Transverse colon (tissue), 4 donors: ENCODE measurements at regions not wholly inside any gene's neighbourhood (a gene's known extent, or its start where the extent isn't known, plus 50 kb on each side); places are given as distances from the start of the nearest gene placed in this dataset.

Experiments used
- DNase-seq: peaks from one replicate; pipeline ENCODE4 v3.0.0-alpha.2; 2019
- H3K27ac ChIP-seq, 4 donors: fragments of 200-600 bp; sonication (generic); 2 replicates each; pipeline ENCODE4 v1.5.1; 2016 to 2018; ENCODE audit warnings: inconsistent platforms in 4 of 4
- H3K27me3 ChIP-seq: fragments of 200-600 bp; sonication (generic); 2 replicates; pipeline ENCODE4 v1.5.1; 2017; ENCODE audit warnings: inconsistent platforms
- H3K36me3 ChIP-seq, 4 donors: fragments of 200-600 bp; sonication (generic); 2 replicates each; pipeline ENCODE4 v1.5.1; 2017 to 2019; ENCODE audit warnings: inconsistent platforms in 4 of 4
- H3K4me1 ChIP-seq, 4 donors: fragments of 200-600 bp; sonication (generic); 2 replicates each; pipeline ENCODE4 v1.5.1; 2017 to 2020; ENCODE audit warnings: inconsistent platforms in 4 of 4
- H3K4me3 ChIP-seq, 4 donors: fragments of 200-600 bp; sonication (generic); 1 replicate in 1 of 4; 2 replicates in 3 of 4; pipeline versions ENCODE4 v1.5.1 to v1.6.1; 2017 to 2019; ENCODE audit warnings: inconsistent platforms in 4 of 4
- H3K9me3 ChIP-seq, 2 donors: fragments of 200-600 bp; sonication (generic); 2 replicates each; pipeline ENCODE4 v1.5.1; 2017 to 2019; ENCODE audit warnings: inconsistent platforms in 2 of 2
- EP300 ChIP-seq: sonication (generic); formaldehyde crosslinking; IDR thresholded peaks from one replicate; pipeline ENCODE4 v1.6.1; 2017; ENCODE audit warnings: antibody characterized with exemption, low read depth
- POLR2A ChIP-seq: fragments of 450-650 bp; IDR thresholded peaks from one replicate; pipeline ENCODE4 v1.6.1; 2016; ENCODE audit warnings: antibody characterized with exemption, mild to moderate bottlenecking, moderate library complexity
- POLR2AphosphoS5 ChIP-seq, 3 donors: sonication (generic); formaldehyde crosslinking; IDR thresholded peaks; one replicate each; pipeline ENCODE4 v1.6.1; 2016; ENCODE audit warnings: antibody characterized with exemption in 3 of 3
- WGBS, 2 donors: methylation state at CpG; one replicate each; pipeline ENCODE4 v1.1.5; 2018; ENCODE audit warnings: low coverage in 1 of 2; 5-methylcytosine and 5-hydroxymethylcytosine counted together
- in situ Hi-C, 4 donors: fragments of 200-750 bp; cut with MboI; loops; one replicate each; pipeline versions ENCODE4 v1.15.0 to v1.15.1; 2017; ENCODE audit warnings: low sequenced_read_pairs in 3 of 4, low pct_ligation_motif_present in 1 of 4, low pct_unique_long_range_greater_than_20kb in 1 of 4
- intact Hi-C: fragments of 100-400 bp; cut with DNase I; formaldehyde crosslinking; loops from one replicate; pipeline ENCODE4 v1.15.1; 2023; ENCODE audit warnings: low total_unique reads
- TF ChIP-seq, protein P1 (sequence below), 5 experiments: fragments of 200-600 bp in 3 of 5; fragments of 450-650 bp in 2 of 5; sonication (generic) in 3 of 5; IDR thresholded peaks; 1 replicate in 2 of 5; 2 replicates in 3 of 5; pipeline ENCODE4 v1.5.1; 2016 to 2017; ENCODE audit warnings: antibody characterized with exemption in 5 of 5, inconsistent platforms in 3 of 5, mild to moderate bottlenecking in 2 of 5, moderate library complexity in 1 of 5

GRCh38 chr4:31237233-31237632 is 517.1 kb downstream of the PCDH7 start:
- Histone ChIP-seq H3K4me1 (no peaks in the 10 kb centered on the region), H3K36me3 (no peaks in the 10 kb centered on the region), H3K27ac (no peak overlapping the region), H3K9me3 (no peaks in the 10 kb centered on the region), H3K4me3 (no peak overlapping the region), H3K27me3 (no peaks in the 10 kb centered on the region)
- intact Hi-C loops = no loop called here
- TF ChIP-seq, protein P1, sequence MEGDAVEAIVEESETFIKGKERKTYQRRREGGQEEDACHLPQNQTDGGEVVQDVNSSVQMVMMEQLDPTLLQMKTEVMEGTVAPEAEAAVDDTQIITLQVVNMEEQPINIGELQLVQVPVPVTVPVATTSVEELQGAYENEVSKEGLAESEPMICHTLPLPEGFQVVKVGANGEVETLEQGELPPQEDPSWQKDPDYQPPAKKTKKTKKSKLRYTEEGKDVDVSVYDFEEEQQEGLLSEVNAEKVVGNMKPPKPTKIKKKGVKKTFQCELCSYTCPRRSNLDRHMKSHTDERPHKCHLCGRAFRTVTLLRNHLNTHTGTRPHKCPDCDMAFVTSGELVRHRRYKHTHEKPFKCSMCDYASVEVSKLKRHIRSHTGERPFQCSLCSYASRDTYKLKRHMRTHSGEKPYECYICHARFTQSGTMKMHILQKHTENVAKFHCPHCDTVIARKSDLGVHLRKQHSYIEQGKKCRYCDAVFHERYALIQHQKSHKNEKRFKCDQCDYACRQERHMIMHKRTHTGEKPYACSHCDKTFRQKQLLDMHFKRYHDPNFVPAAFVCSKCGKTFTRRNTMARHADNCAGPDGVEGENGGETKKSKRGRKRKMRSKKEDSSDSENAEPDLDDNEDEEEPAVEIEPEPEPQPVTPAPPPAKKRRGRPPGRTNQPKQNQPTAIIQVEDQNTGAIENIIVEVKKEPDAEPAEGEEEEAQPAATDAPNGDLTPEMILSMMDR (IDR thresholded peaks at IDR 0.05) = no peak
- TF ChIP-seq POLR2AphosphoS5 (IDR thresholded peaks at IDR 0.05) (no peak), EP300 (no peak), POLR2A (no peak)
- in situ Hi-C loops = no loop called here
- no peak for DNase-seq

DNA sequence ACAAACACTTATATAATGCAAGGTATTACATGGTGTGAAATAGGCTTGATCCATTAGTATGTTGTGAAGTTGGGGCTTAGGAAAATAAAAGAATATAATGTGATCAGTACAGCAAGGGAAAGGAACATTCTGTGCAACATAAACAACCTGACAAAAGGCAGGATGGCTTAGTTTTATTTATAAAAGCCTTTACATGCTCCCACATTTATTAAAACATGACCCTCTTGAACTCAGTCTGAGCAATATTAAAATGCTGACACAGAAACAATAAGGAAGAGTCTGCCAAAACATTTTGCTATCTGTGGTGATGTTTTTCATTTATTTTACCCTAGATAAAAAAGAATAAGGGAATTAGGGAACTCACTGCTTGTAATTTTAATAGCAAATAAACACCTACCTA is 519.7 kb downstream of the PCDH7 start:
- Histone ChIP-seq H3K4me3 (no peak overlapping the region), H3K36me3 (no peaks in the 10 kb centered on the region), H3K9me3 (no peaks in the 10 kb centered on the region), H3K27me3 (no peaks in the 10 kb centered on the region), H3K4me1 (no peaks in the 10 kb centered on the region), H3K27ac (no peak overlapping the region)
- TF ChIP-seq POLR2AphosphoS5 (IDR thresholded peaks at IDR 0.05) = no peak
- TF ChIP-seq, protein P1 (IDR thresholded peaks at IDR 0.05) = no peak
- TF ChIP-seq POLR2A = no peak
- TF ChIP-seq EP300 = no peak
- intact Hi-C loops = no loop called here
- in situ Hi-C loops = no loop called here
- DNase-seq = no peak

DNA sequence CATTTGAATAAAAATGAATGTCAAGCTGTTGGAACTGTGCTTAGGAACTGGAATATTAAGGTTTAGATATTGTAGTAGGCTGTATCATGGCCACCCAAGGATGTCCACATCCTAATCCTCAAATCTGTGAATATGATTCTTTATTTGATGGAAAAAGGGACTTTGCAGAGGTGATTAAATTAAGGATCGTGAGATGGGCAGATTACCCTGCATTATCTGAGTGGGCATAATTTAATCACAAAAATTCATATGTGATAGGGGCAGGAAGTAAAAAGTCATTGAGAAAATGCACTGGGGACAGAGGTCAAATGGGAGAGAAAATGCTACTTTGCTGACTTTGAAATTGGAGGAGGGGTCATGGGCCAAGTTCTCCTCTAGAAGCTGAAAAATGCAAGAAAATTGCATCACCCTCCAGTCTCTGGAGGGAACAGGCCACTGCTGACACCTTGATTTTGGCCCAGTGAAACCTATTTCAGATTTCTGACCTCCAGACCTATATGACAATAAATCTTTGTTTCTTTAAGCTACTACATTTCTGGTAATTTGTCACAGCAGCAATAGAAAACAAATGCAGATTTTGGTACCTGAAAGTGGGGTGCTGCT is 521.4 kb downstream of the PCDH7 start:
- in situ Hi-C loops = no loop called here

DNA sequence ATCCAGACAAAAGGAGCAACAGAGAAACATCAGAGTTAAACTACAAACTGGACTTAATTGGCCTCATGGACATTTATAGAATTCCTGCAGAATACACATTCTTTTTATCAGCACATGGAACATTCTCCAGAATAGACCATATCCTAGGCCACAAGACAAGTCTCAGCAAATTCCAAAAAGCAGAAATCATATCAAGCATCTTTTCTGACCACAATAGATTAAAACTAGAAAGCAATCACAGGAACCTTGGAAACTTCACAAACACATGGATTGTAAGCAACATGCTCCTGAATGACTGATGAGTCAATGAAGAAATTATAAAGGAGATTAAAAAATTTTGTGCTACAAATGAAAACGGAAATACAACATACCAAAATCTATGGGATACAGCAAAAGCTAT is 526.7 kb downstream of the PCDH7 start:
- WGBS, 2 donors = 70 to 100% methylated on average over 1 of the region's 1 CpG
- TF ChIP-seq EP300 (no peak), POLR2AphosphoS5 (IDR thresholded peaks at IDR 0.05) (no peak)
- TF ChIP-seq, protein P1 (IDR thresholded peaks at IDR 0.05) = no peak
- no peaks in the 10 kb centered on the region for H3K27me3 ChIP-seq
- no peak for DNase-seq
- intact Hi-C loops = no loop called here
- no peaks in the 10 kb centered on the region for H3K4me1 ChIP-seq
- no peak overlapping the region for H3K27ac ChIP-seq
- in situ Hi-C loops = no loop called here
- no peak overlapping the region for H3K4me3 ChIP-seq
- no peaks in the 10 kb centered on the region for H3K9me3 ChIP-seq
- H3K36me3 ChIP-seq = no peaks in the 10 kb centered on the region

More for the DNA sequence above, 521.4 kb downstream of the PCDH7 start:
- intact Hi-C loops = no loop called here
- DNase-seq = no peak
- Histone ChIP-seq H3K4me3 (no peak overlapping the region), H3K9me3 (no peaks in the 10 kb centered on the region), H3K4me1 (no peaks in the 10 kb centered on the region), H3K27me3 (no peaks in the 10 kb centered on the region), H3K27ac (no peak overlapping the region), H3K36me3 (no peaks in the 10 kb centered on the region)
- TF ChIP-seq EP300 (no peak), POLR2A (no peak), POLR2AphosphoS5 (IDR thresholded peaks at IDR 0.05) (no peak)
- TF ChIP-seq, protein P1 (IDR thresholded peaks at IDR 0.05) = no peak
- 75 to 84% methylated on average over 1 of the region's 1 CpG for WGBS, 2 donors
